Activated CD4-positive, alpha-beta memory T cell treated with anti-CD3 and anti-CD28 coated beads for 36 hours (primary cell): ENCODE measurements at regions not wholly inside any gene's neighbourhood (a gene's known extent, or its start where the extent isn't known, plus 50 kb on each side); places are given as distances from the start of the nearest gene placed in this dataset.

Source experiments
- CTCF ChIA-PET: fragments of 350-600 bp; sonication (Branson Sonifier 250); formaldehyde crosslinking; loops from one replicate; lab custom pipeline; 2021; ENCODE audit warnings: antibody characterized with exemption, inconsistent platforms; lab: Charles Lee
- POLR2A ChIA-PET: fragments of 350-600 bp; sonication (Branson Sonifier 250); formaldehyde crosslinking; loops from one replicate; lab custom pipeline; 2021; ENCODE audit warnings: antibody characterized with exemption; lab: Charles Lee
- DNase-seq: peaks from one replicate; pipeline ENCODE4 v3.0.0-alpha.2; 2020
- H3K27ac Mint-ChIP-seq: one replicate; pipeline ENCODE4 v1.8.0; 2021; ENCODE audit warnings: mixed read lengths
- H3K27me3 Mint-ChIP-seq: one replicate; pipeline ENCODE4 v1.8.0; 2021; ENCODE audit warnings: mixed read lengths
- H3K36me3 Mint-ChIP-seq: one replicate; pipeline ENCODE4 v1.8.0; 2021; ENCODE audit warnings: mixed read lengths
- H3K4me1 Mint-ChIP-seq: one replicate; pipeline ENCODE4 v1.8.0; 2021; ENCODE audit warnings: low read depth, mixed read lengths
- H3K4me3 Mint-ChIP-seq: one replicate; pipeline ENCODE4 v1.8.0; 2021; ENCODE audit warnings: mild to moderate bottlenecking, mixed read lengths
- H3K9me3 Mint-ChIP-seq: one replicate; pipeline ENCODE4 v1.8.0; 2021; ENCODE audit warnings: mixed read lengths
- intact Hi-C: fragments of 100-400 bp; cut with micrococcal nuclease; formaldehyde crosslinking; loops from one replicate; pipeline ENCODE4 v1.15.1; 2023

GRCh38 chr3:110577854-110578253 lies 493.8 kb upstream of the NECTIN3 start:
- POLR2A ChIA-PET, result no interaction called here
- no peak overlapping the region for H3K27ac Mint-ChIP-seq
- no peaks in the 10 kb centered on the region for H3K27me3 Mint-ChIP-seq
- H3K4me1 Mint-ChIP-seq, result peaks cover 2% of the 10 kb centered on the region
- no peaks in the 10 kb centered on the region for H3K9me3 Mint-ChIP-seq
- no peak overlapping the region for H3K4me3 Mint-ChIP-seq
- no peak for DNase-seq
- no peaks in the 10 kb centered on the region for H3K36me3 Mint-ChIP-seq
- CTCF ChIA-PET, result no interaction called here
- intact Hi-C loops, result no loop called here

DNA sequence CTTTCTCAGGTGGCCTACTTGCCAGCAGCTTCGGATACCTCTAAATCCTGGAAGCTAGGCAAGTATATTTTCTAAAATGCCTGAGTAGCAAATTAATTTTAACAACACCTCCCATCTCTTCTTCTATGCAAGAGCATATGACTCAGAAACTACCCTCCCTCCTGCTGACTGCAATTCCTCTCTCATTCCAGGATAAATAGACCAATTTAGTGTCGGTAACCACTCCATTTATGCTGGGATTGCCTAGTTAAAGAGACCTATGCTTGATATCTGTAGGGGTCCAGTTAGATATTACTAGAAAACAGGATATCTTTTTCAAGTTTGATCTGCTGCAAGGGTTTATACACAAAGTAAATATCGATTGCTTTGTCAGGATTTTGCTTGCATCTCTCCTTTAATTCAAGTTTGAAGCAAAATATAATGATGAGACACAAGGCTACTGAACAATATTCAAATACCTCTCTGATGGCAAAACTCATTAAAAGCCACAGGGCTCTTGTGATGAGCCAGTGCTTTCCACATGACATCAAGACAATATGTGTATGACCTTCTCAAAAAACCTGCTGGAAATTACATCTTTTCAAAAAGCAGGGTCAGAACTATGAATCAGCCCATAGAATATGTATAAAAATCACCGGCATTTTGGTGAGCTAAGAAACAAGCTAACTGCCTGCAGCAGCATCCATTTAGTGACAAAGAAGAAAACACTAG lies 491.6 kb upstream of the NECTIN3 start:
- peaks cover 2% of the 10 kb centered on the region for H3K4me1 Mint-ChIP-seq
- no peak for DNase-seq
- H3K9me3 Mint-ChIP-seq, result no peaks in the 10 kb centered on the region
- POLR2A ChIA-PET, result no interaction called here
- no peak overlapping the region for H3K4me3 Mint-ChIP-seq
- intact Hi-C loops, result no loop called here
- H3K27me3 Mint-ChIP-seq, result no peaks in the 10 kb centered on the region
- no peak overlapping the region for H3K27ac Mint-ChIP-seq
- no peaks in the 10 kb centered on the region for H3K36me3 Mint-ChIP-seq
- CTCF ChIA-PET, result no interaction called here

- Mint-ChIP-seq H3K4me3 (no peak overlapping the region), H3K27me3 (peaks cover 4% of the 10 kb centered on the region), H3K9me3 (no peaks in the 10 kb centered on the region), H3K27ac (no peak overlapping the region), H3K4me1 (peaks cover 2% of the 10 kb centered on the region), H3K36me3 (no peaks in the 10 kb centered on the region)
- DNase-seq, result no peak
- ChIA-PET POLR2A (no interaction called here), CTCF (no interaction called here)
- intact Hi-C loops, result no loop called here
These were observed 488.2 kb upstream of the NECTIN3 start for GRCh38 chr3:110583373-110583935.

GRCh38 chr3:110588906-110589305 lies 482.7 kb upstream of the NECTIN3 start:
- H3K27me3 Mint-ChIP-seq, result peaks cover 4% of the 10 kb centered on the region
- no peak overlapping the region for H3K27ac Mint-ChIP-seq
- DNase-seq, result no peak
- ChIA-PET CTCF (no interaction called here), POLR2A (no interaction called here)
- no peaks in the 10 kb centered on the region for H3K36me3 Mint-ChIP-seq
- peaks cover 8% of the 10 kb centered on the region for H3K9me3 Mint-ChIP-seq
- no peak overlapping the region for H3K4me3 Mint-ChIP-seq
- intact Hi-C loops, result no loop called here
- H3K4me1 Mint-ChIP-seq, result no peaks in the 10 kb centered on the region

GRCh38 chr3:110589341-110589740 lies 482.3 kb upstream of the NECTIN3 start:
- H3K4me3 Mint-ChIP-seq, result no peak overlapping the region
- peaks cover 12% of the 10 kb centered on the region for H3K9me3 Mint-ChIP-seq
- intact Hi-C loops, result no loop called here

GRCh38 chr3:110593749-110594148 lies 477.9 kb upstream of the NECTIN3 start:
- ChIA-PET POLR2A (no interaction called here), CTCF (no interaction called here)
- H3K36me3 Mint-ChIP-seq, result no peaks in the 10 kb centered on the region
- H3K4me3 Mint-ChIP-seq, result no peak overlapping the region
- H3K27ac Mint-ChIP-seq, result no peak overlapping the region
- H3K9me3 Mint-ChIP-seq, result peaks cover 30% of the 10 kb centered on the region
- H3K27me3 Mint-ChIP-seq, result no peaks in the 10 kb centered on the region
- DNase-seq, result no peak
- H3K4me1 Mint-ChIP-seq, result no peaks in the 10 kb centered on the region
- intact Hi-C loops, result no loop called here

More at GRCh38 chr3:110589341-110589740, 482.3 kb upstream of the NECTIN3 start:
- H3K27ac Mint-ChIP-seq, result no peak overlapping the region
- H3K4me1 Mint-ChIP-seq, result no peaks in the 10 kb centered on the region
- DNase-seq, result no peak
- ChIA-PET POLR2A (no interaction called here), CTCF (no interaction called here)
- H3K36me3 Mint-ChIP-seq, result no peaks in the 10 kb centered on the region
- peaks cover 4% of the 10 kb centered on the region for H3K27me3 Mint-ChIP-seq

DNA sequence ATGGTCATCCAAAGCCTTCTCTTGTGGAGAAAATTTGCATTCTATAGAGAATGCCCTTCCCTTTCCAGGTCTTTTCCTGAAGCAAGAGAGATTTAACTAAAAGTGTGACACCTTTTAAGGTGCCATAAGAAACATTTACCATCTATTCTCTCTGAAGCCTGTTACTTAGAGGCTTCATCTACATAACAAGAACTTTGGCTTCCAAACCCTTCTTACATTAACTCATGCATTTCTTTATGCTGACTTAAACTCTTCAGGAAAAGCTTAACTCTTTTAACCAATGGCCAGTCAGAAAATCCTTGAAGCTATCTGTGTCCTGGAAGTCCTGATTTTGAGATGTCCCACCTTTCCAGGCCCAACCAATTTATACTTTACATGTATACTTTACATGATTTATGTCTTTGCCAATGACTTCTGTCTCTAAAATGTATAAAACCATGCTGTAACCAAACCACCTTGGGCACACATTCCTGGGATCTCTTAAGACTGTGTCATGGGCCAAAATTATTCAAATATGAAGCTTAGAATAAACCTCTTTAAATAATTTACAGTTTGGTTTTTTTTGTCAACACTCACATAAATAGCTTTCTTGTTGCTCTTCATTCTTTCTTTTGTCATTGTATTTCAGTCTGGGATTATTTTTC lies 472.6 kb upstream of the NECTIN3 start:
- ChIA-PET CTCF (no interaction called here), POLR2A (no interaction called here)
- no peaks in the 10 kb centered on the region for H3K27me3 Mint-ChIP-seq
- H3K27ac Mint-ChIP-seq, result no peak overlapping the region
- H3K9me3 Mint-ChIP-seq, result peaks cover 22% of the 10 kb centered on the region
- H3K4me3 Mint-ChIP-seq, result no peak overlapping the region
- no peaks in the 10 kb centered on the region for H3K36me3 Mint-ChIP-seq
- no peaks in the 10 kb centered on the region for H3K4me1 Mint-ChIP-seq
- DNase-seq, result no peak
- intact Hi-C loops, result no loop called here

DNA sequence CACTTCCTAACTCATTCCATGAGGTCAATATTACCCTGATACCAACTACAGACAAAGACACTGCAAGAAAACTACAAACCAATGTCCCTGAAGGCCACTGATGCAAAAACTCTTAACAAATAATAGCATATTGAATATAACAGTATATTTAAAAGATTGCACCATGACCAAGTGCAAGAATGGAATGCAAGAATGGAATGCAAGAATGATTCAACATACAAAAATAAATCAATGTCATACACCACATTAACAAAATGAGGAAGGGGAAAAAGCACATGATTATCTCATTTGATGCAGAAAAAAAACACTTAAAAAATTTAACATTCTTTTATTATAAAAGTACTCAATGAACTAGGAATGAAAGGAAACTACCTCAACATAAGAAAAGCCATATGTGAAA lies 463.1 kb upstream of the NECTIN3 start:
- intact Hi-C loops, result no loop called here

DNA sequence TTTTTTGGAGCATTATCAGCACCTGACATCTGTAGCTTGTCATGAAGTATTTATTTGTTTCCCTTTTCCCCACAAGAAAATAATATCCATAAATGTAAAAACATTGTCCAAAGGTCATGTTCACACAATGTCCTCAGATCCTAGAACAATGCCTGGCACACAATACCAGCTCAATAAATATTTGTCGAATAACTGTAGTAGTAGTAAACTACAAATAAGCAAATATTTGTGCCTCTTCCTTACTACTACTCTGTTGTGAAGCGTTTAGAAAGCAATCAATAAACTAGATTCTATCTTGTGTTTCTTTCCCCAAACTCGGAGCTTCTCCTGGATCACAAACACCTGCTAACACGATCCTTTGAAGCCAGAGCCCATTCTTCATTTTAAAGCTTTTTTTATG lies 459.6 kb upstream of the NECTIN3 start:
- H3K27me3 Mint-ChIP-seq, result peaks cover 5% of the 10 kb centered on the region
- no peaks in the 10 kb centered on the region for H3K4me1 Mint-ChIP-seq
- CTCF ChIA-PET, result no interaction called here
- no peaks in the 10 kb centered on the region for H3K9me3 Mint-ChIP-seq
- no peaks in the 10 kb centered on the region for H3K36me3 Mint-ChIP-seq
- H3K4me3 Mint-ChIP-seq, result no peak overlapping the region
- intact Hi-C loops, result no loop called here
- no peak overlapping the region for H3K27ac Mint-ChIP-seq
- no peak for DNase-seq
- POLR2A ChIA-PET, result no interaction called here

More for the DNA sequence above, 463.1 kb upstream of the NECTIN3 start:
- CTCF ChIA-PET, result no interaction called here
- Mint-ChIP-seq H3K4me3 (no peak overlapping the region), H3K36me3 (no peaks in the 10 kb centered on the region), H3K27ac (no peak overlapping the region), H3K9me3 (no peaks in the 10 kb centered on the region), H3K27me3 (peaks cover 5% of the 10 kb centered on the region), H3K4me1 (no peaks in the 10 kb centered on the region)
- POLR2A ChIA-PET, result no interaction called here
- DNase-seq, result no peak

GRCh38 chr3:110614186-110614585 lies 457.4 kb upstream of the NECTIN3 start:
- ChIA-PET CTCF (no interaction called here), POLR2A (no interaction called here)
- no peak for DNase-seq
- intact Hi-C loops, result no loop called here
- Mint-ChIP-seq H3K4me3 (no peak overlapping the region), H3K27ac (no peak overlapping the region), H3K36me3 (no peaks in the 10 kb centered on the region), H3K27me3 (peaks cover 2% of the 10 kb centered on the region), H3K9me3 (no peaks in the 10 kb centered on the region), H3K4me1 (no peaks in the 10 kb centered on the region)

DNA sequence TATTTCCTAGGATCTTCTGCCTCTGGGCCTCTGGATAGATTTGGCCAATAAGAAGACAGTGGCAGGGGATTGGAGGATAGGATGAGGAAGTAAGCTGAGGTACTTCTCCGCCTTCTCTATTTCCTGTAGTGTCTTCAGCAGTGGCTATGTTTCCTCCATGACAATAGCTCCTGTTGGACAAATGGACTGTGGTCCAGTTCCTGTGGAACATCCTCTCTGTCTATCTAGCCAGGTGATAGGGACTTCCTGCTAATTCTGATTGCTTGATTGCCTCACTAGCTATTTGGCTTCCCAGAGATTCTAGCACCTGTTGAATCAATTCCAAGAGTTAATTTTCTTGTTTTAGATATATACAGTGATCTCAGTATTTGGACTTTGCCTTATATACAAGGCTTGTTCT lies 456.2 kb upstream of the NECTIN3 start:
- H3K36me3 Mint-ChIP-seq, result no peaks in the 10 kb centered on the region
- intact Hi-C loops, result no loop called here
- peaks cover 2% of the 10 kb centered on the region for H3K27me3 Mint-ChIP-seq
- no peaks in the 10 kb centered on the region for H3K4me1 Mint-ChIP-seq
- no peak overlapping the region for H3K27ac Mint-ChIP-seq
- no peaks in the 10 kb centered on the region for H3K9me3 Mint-ChIP-seq
- no peak for DNase-seq
- POLR2A ChIA-PET, result no interaction called here
- H3K4me3 Mint-ChIP-seq, result no peak overlapping the region
- CTCF ChIA-PET, result no interaction called here

DNA sequence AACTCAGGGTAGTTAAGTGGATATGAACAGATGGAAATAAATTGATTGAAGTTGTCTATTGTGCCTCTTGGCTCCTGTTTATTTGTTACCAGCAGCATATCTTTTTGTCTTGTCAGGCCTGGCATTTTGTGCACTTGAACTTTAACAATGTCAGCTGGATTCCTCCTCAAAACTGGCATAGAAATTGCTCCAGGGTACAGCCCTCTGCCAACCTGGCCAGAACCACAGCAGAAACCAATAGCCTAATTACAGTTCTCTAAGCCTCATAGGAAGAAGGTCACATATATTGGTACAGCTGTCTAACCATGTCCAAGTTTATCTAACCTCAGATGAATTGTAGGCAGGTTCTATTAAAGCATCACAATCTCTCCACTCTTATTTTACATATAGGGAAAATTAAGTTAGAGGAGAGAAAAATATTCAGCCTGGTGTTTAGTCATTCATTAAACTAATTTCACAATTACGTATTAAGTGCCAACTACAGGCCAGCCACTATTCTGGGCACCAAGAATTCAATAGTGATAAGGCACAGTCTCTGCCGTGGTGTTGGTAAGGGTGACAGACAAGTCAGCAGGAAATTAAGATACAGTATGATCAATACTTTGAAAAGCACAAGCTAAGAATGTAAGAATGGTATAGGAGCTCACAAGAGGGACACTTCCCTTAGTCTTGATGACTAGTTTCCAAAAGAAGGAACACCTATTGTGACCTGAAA lies 452.9 kb upstream of the NECTIN3 start:
- H3K27me3 Mint-ChIP-seq, result peaks cover 2% of the 10 kb centered on the region
- no peak for DNase-seq
- no peaks in the 10 kb centered on the region for H3K4me1 Mint-ChIP-seq
- ChIA-PET POLR2A (no interaction called here), CTCF (no interaction called here)
- intact Hi-C loops, result no loop called here
- no peak overlapping the region for H3K4me3 Mint-ChIP-seq
- H3K36me3 Mint-ChIP-seq, result no peaks in the 10 kb centered on the region
- H3K27ac Mint-ChIP-seq, result no peak overlapping the region
- H3K9me3 Mint-ChIP-seq, result no peaks in the 10 kb centered on the region
